Cardiac muscle cell (in vitro differentiated cells and primary cell): ENCODE measurements at regions not wholly inside any gene's neighbourhood (a gene's known extent, or its start where the extent isn't known, plus 50 kb on each side); places are given as distances from the start of the nearest gene placed in this dataset.

Source experiments
- DNase-seq, 2 donors: peaks; one replicate each; pipeline versions ENCODE4 v3.0.0 to v3.0.0-alpha.2; 2010 to 2017; ENCODE audit warnings: low read depth in 1 of 2, low spot score in 1 of 2
- H3K27ac ChIP-seq: fragments of 200-600 bp; sonication (generic); 2 replicates; pipeline ENCODE4 v1.5.1; 2016
- H3K27me3 ChIP-seq: fragments of 200-600 bp; sonication (generic); 2 replicates; pipeline ENCODE4 v1.6.0; 2016; ENCODE audit warnings: control low read depth
- H3K36me3 ChIP-seq: fragments of 200-600 bp; sonication (generic); 2 replicates; pipeline ENCODE4 v1.5.1; 2016; ENCODE audit warnings: control low read depth
- H3K4me1 ChIP-seq: fragments of 200-600 bp; sonication (generic); 2 replicates; pipeline ENCODE4 v1.8.1; 2017; ENCODE audit warnings: low read depth, mild to moderate bottlenecking, mixed run types
- H3K4me3 ChIP-seq: fragments of 200-600 bp; sonication (generic); 2 replicates; pipeline ENCODE4 v1.5.1; 2016; ENCODE audit warnings: mild to moderate bottlenecking
- H3K9me3 ChIP-seq: fragments of 200-600 bp; sonication (generic); 2 replicates; pipeline ENCODE4 v1.5.1; 2017; ENCODE audit warnings: low read depth, mild to moderate bottlenecking, control low read depth
- TF ChIP-seq, protein P1 (sequence below): IDR thresholded peaks from 2 replicates; pipeline ENCODE4 v1.5.1; 2012; ENCODE audit warnings: low read depth, mild to moderate bottlenecking, low read length

- Histone ChIP-seq H3K4me1 (no peaks in the 10 kb centered on the region), H3K9me3 (no peaks in the 10 kb centered on the region), H3K27me3 (no peaks in the 10 kb centered on the region), H3K27ac (no peak overlapping the region), H3K36me3 (no peaks in the 10 kb centered on the region), H3K4me3 (no peak overlapping the region)
- TF ChIP-seq, protein P1, sequence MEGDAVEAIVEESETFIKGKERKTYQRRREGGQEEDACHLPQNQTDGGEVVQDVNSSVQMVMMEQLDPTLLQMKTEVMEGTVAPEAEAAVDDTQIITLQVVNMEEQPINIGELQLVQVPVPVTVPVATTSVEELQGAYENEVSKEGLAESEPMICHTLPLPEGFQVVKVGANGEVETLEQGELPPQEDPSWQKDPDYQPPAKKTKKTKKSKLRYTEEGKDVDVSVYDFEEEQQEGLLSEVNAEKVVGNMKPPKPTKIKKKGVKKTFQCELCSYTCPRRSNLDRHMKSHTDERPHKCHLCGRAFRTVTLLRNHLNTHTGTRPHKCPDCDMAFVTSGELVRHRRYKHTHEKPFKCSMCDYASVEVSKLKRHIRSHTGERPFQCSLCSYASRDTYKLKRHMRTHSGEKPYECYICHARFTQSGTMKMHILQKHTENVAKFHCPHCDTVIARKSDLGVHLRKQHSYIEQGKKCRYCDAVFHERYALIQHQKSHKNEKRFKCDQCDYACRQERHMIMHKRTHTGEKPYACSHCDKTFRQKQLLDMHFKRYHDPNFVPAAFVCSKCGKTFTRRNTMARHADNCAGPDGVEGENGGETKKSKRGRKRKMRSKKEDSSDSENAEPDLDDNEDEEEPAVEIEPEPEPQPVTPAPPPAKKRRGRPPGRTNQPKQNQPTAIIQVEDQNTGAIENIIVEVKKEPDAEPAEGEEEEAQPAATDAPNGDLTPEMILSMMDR: no peak
- no peak for DNase-seq
These were observed 167.6 kb downstream of the BRINP2 start for GRCh38 chr1:177338376-177338775.

DNA sequence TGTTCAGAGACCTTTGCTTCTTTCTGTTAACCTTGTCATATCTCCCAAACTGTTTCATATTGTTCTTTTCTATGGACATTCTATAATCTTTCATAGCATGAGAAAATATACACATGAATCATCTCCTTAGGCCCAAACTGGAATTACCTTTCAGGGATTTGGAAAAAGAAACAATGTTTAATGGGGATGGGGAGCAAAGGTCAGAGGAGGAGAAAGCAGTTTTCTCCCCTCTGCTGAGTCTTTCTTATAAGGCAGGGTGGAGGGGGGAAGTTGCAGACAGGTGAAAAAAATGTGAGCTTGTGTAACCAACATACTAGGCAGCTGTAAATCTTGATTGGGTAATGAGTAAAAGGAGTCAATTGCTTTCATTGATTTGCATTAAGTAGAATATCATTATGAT lies 164.1 kb downstream of the BRINP2 start:
- DNase-seq: no peak
- H3K4me3 ChIP-seq: no peak overlapping the region
- TF ChIP-seq, protein P1: no peak
- H3K27ac ChIP-seq: no peak overlapping the region
- H3K9me3 ChIP-seq: no peaks in the 10 kb centered on the region
- no peaks in the 10 kb centered on the region for H3K27me3 ChIP-seq
- H3K36me3 ChIP-seq: no peaks in the 10 kb centered on the region
- H3K4me1 ChIP-seq: no peaks in the 10 kb centered on the region

GRCh38 chr1:177333936-177334595 lies 163.3 kb downstream of the BRINP2 start:
- DNase-seq: peak in 1 of 2 donors; percentile 35
- Histone ChIP-seq H3K36me3 (no peaks in the 10 kb centered on the region), H3K27me3 (no peaks in the 10 kb centered on the region), H3K9me3 (no peaks in the 10 kb centered on the region), H3K4me1 (no peaks in the 10 kb centered on the region), H3K27ac (no peak overlapping the region), H3K4me3 (no peak overlapping the region)
- TF ChIP-seq, protein P1: no peak
